ENCODE measurements at regions not wholly inside any gene's neighbourhood (a gene's known extent, or its start where the extent isn't known, plus 50 kb on each side); places are given as distances from the start of the nearest gene placed in this dataset.

- TF ChIP-seq TCF12 (IDR thresholded peaks at IDR 0.05; ENCODE audit: low read depth) (no peak), NFIC (IDR thresholded peaks at IDR 0.05) (no peak), FOXM1 (IDR thresholded peaks at IDR 0.05; ENCODE audit: borderline replicate concordance, low read depth) (no peak), ZBTB7A (IDR thresholded peaks at IDR 0.05; ENCODE audit: low read depth) (no peak), REST (IDR thresholded peaks at IDR 0.05; ENCODE audit: low read depth) (no peak), YY1 (IDR thresholded peaks at IDR 0.05; ENCODE audit: low read depth) (no peak), EGR1 (IDR thresholded peaks at IDR 0.05) (no peak), TAF1 (IDR thresholded peaks at IDR 0.05; ENCODE audit: low read depth) (no peak), EP300 (IDR thresholded peaks at IDR 0.05; ENCODE audit: borderline replicate concordance) (no peak), USF1 (IDR thresholded peaks at IDR 0.05) (no peak), RAD21 (IDR thresholded peaks at IDR 0.05; ENCODE audit: low read depth) (no peak), MAX (IDR thresholded peaks at IDR 0.05) (no peak), TEAD4 (IDR thresholded peaks at IDR 0.05) (no peak), CREB1 (IDR thresholded peaks at IDR 0.05; ENCODE audit: low read depth) (no peak), CEBPB (IDR thresholded peaks at IDR 0.05) (no peak)
Measured at GRCh38 chr10:109790647-109791046, 132.7 kb downstream of the XPNPEP1 start.

- TF ChIP-seq USF1 (IDR thresholded peaks at IDR 0.05) (no peak), YY1 (IDR thresholded peaks at IDR 0.05; ENCODE audit: low read depth) (no peak), TEAD4 (IDR thresholded peaks at IDR 0.05) (no peak), ZBTB7A (IDR thresholded peaks at IDR 0.05; ENCODE audit: low read depth) (no peak), EGR1 (IDR thresholded peaks at IDR 0.05) (no peak), TAF1 (IDR thresholded peaks at IDR 0.05; ENCODE audit: low read depth) (no peak)
Measured at GRCh38 chr10:109784236-109784635, 139.1 kb downstream of the XPNPEP1 start.

- TF ChIP-seq CEBPB (IDR thresholded peaks at IDR 0.05) = no peak
- TF ChIP-seq RAD21 (IDR thresholded peaks at IDR 0.05; ENCODE audit: low read depth) = no peak
- no peak for TF ChIP-seq ZBTB7A (IDR thresholded peaks at IDR 0.05; ENCODE audit: low read depth)
Measured at GRCh38 chr10:109783286-109783685, 140.0 kb downstream of the XPNPEP1 start.

GRCh38 chr10:109780997-109781396, 142.3 kb downstream of the XPNPEP1 start:
- no peak for TF ChIP-seq CREB1 (IDR thresholded peaks at IDR 0.05; ENCODE audit: low read depth)
- no peak for TF ChIP-seq CEBPB (IDR thresholded peaks at IDR 0.05)
- no peak for TF ChIP-seq MAX (IDR thresholded peaks at IDR 0.05)
- TF ChIP-seq TEAD4 (IDR thresholded peaks at IDR 0.05) = no peak
- no peak for TF ChIP-seq FOXM1 (IDR thresholded peaks at IDR 0.05; ENCODE audit: borderline replicate concordance, low read depth)
- no peak for TF ChIP-seq ZBTB7A (IDR thresholded peaks at IDR 0.05; ENCODE audit: low read depth)
- TF ChIP-seq REST (IDR thresholded peaks at IDR 0.05; ENCODE audit: low read depth) = no peak
- no peak for TF ChIP-seq USF1 (IDR thresholded peaks at IDR 0.05)
- TF ChIP-seq EP300 (IDR thresholded peaks at IDR 0.05; ENCODE audit: borderline replicate concordance) = no peak
- TF ChIP-seq YY1 (IDR thresholded peaks at IDR 0.05; ENCODE audit: low read depth) = no peak
- no peak for TF ChIP-seq NFIC (IDR thresholded peaks at IDR 0.05)
- no peak for TF ChIP-seq RAD21 (IDR thresholded peaks at IDR 0.05; ENCODE audit: low read depth)

GRCh38 chr10:109778993-109779392, 144.3 kb downstream of the XPNPEP1 start:
- no peak for TF ChIP-seq USF1 (IDR thresholded peaks at IDR 0.05)
- TF ChIP-seq FOXM1 (IDR thresholded peaks at IDR 0.05; ENCODE audit: borderline replicate concordance, low read depth) = no peak
- no peak for TF ChIP-seq CREB1 (IDR thresholded peaks at IDR 0.05; ENCODE audit: low read depth)
- TF ChIP-seq MAX (IDR thresholded peaks at IDR 0.05) = no peak

- no peak for TF ChIP-seq RAD21 (IDR thresholded peaks at IDR 0.05; ENCODE audit: low read depth)
- TF ChIP-seq FOXM1 (IDR thresholded peaks at IDR 0.05; ENCODE audit: borderline replicate concordance, low read depth) = no peak
- no peak for TF ChIP-seq NFIC (IDR thresholded peaks at IDR 0.05)
- no peak for TF ChIP-seq CEBPB (IDR thresholded peaks at IDR 0.05)
- no peak for TF ChIP-seq EP300 (IDR thresholded peaks at IDR 0.05; ENCODE audit: borderline replicate concordance)
- TF ChIP-seq USF1 (IDR thresholded peaks at IDR 0.05) = no peak
- no peak for TF ChIP-seq TEAD4 (IDR thresholded peaks at IDR 0.05)
- TF ChIP-seq EGR1 (IDR thresholded peaks at IDR 0.05) = no peak
- no peak for TF ChIP-seq MAX (IDR thresholded peaks at IDR 0.05)
- TF ChIP-seq YY1 (IDR thresholded peaks at IDR 0.05; ENCODE audit: low read depth) = no peak
Measured at GRCh38 chr10:109774121-109774440, 149.2 kb downstream of the XPNPEP1 start.

Data from Ishikawa (cell line).